ENCODE measurements at regions not wholly inside any gene's neighbourhood (a gene's known extent, or its start where the extent isn't known, plus 50 kb on each side); places are given as distances from the start of the nearest gene placed in this dataset.
"Not testable (repeated sequence)": the region's sequence is repeated elsewhere in the genome, so short reads cannot be mapped to it uniquely, and the experiment has no call there.

- no peaks in the 10 kb centered on the region for H3K9me3 ChIP-seq (ENCODE audit: control insufficient read depth, insufficient read depth, low read depth, low read length)
- ChIA-PET CTCF (no interaction called here), POLR2A (no interaction called here)
- in situ Hi-C loops (cut with HindIII; ENCODE audit: low pct_unique_long_range_greater_than_20kb, low sequenced_read_pairs), result no loop called here
- ATAC-seq (no peak), DNase-seq (ENCODE audit: low read depth, low spot score) (no peak)
- no peak for TF ChIP-seq SIN3A (IDR thresholded peaks at IDR 0.05; ENCODE audit: borderline replicate concordance, insufficient read depth, low read depth, low read length)
- TF ChIP-seq TCF7L2 (IDR thresholded peaks at IDR 0.05; ENCODE audit: low read depth, low read length), result no peak
- TF ChIP-seq, protein P1, sequence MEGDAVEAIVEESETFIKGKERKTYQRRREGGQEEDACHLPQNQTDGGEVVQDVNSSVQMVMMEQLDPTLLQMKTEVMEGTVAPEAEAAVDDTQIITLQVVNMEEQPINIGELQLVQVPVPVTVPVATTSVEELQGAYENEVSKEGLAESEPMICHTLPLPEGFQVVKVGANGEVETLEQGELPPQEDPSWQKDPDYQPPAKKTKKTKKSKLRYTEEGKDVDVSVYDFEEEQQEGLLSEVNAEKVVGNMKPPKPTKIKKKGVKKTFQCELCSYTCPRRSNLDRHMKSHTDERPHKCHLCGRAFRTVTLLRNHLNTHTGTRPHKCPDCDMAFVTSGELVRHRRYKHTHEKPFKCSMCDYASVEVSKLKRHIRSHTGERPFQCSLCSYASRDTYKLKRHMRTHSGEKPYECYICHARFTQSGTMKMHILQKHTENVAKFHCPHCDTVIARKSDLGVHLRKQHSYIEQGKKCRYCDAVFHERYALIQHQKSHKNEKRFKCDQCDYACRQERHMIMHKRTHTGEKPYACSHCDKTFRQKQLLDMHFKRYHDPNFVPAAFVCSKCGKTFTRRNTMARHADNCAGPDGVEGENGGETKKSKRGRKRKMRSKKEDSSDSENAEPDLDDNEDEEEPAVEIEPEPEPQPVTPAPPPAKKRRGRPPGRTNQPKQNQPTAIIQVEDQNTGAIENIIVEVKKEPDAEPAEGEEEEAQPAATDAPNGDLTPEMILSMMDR (IDR thresholded peaks at IDR 0.05), result no peak
- TF ChIP-seq, protein P2, sequence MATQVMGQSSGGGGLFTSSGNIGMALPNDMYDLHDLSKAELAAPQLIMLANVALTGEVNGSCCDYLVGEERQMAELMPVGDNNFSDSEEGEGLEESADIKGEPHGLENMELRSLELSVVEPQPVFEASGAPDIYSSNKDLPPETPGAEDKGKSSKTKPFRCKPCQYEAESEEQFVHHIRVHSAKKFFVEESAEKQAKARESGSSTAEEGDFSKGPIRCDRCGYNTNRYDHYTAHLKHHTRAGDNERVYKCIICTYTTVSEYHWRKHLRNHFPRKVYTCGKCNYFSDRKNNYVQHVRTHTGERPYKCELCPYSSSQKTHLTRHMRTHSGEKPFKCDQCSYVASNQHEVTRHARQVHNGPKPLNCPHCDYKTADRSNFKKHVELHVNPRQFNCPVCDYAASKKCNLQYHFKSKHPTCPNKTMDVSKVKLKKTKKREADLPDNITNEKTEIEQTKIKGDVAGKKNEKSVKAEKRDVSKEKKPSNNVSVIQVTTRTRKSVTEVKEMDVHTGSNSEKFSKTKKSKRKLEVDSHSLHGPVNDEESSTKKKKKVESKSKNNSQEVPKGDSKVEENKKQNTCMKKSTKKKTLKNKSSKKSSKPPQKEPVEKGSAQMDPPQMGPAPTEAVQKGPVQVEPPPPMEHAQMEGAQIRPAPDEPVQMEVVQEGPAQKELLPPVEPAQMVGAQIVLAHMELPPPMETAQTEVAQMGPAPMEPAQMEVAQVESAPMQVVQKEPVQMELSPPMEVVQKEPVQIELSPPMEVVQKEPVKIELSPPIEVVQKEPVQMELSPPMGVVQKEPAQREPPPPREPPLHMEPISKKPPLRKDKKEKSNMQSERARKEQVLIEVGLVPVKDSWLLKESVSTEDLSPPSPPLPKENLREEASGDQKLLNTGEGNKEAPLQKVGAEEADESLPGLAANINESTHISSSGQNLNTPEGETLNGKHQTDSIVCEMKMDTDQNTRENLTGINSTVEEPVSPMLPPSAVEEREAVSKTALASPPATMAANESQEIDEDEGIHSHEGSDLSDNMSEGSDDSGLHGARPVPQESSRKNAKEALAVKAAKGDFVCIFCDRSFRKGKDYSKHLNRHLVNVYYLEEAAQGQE (IDR thresholded peaks at IDR 0.05; ENCODE audit: insufficient read depth in 1 of 2, low read depth in 2 of 2, low read length in 1 of 2), result no peak
- no peak for TF ChIP-seq POLR2AphosphoS5 (IDR thresholded peaks at IDR 0.05; ENCODE audit: low read depth, low read length)
- no peaks in the 10 kb centered on the region for H3K4me1 ChIP-seq (ENCODE audit: control insufficient read depth, insufficient read depth, low read length)
- no peak overlapping the region for H3K27ac ChIP-seq (ENCODE audit: low read length)
- no peaks in the 10 kb centered on the region for H3K27me3 ChIP-seq (ENCODE audit: control insufficient read depth, insufficient read depth, low read length)
- H3K36me3 ChIP-seq (ENCODE audit: control insufficient read depth, insufficient read depth, low read length), result no peaks in the 10 kb centered on the region
- H3K4me3 ChIP-seq (ENCODE audit: low read depth in 2 of 2, low read length in 2 of 2), result no peak overlapping the region
- BruUV-seq (replicated peaks), result no TSS peak
- intact Hi-C loops (cut with micrococcal nuclease; ENCODE audit: unreplicated experiment), result no loop called here
Measured at GRCh38 chr6:120447605-120448004, 886.7 kb downstream of the TBC1D32 start.

GRCh38 chr6:120432840-120433239 lies 901.4 kb downstream of the TBC1D32 start:
- H3K4me3 ChIP-seq (ENCODE audit: low read depth in 2 of 2, low read length in 2 of 2); in situ Hi-C loops (cut with HindIII; ENCODE audit: low pct_unique_long_range_greater_than_20kb, low sequenced_read_pairs); intact Hi-C loops (cut with micrococcal nuclease; ENCODE audit: unreplicated experiment); DNase-seq (ENCODE audit: low read depth, low spot score); POLR2A ChIA-PET; ATAC-seq; H3K27me3 ChIP-seq (ENCODE audit: control insufficient read depth, insufficient read depth, low read length); CTCF ChIA-PET; H3K9me3 ChIP-seq (ENCODE audit: control insufficient read depth, insufficient read depth, low read depth, low read length); H3K36me3 ChIP-seq (ENCODE audit: control insufficient read depth, insufficient read depth, low read length); BruUV-seq (replicated peaks); H3K27ac ChIP-seq (ENCODE audit: low read length); H3K4me1 ChIP-seq (ENCODE audit: control insufficient read depth, insufficient read depth, low read length): not testable (repeated sequence)

DNA sequence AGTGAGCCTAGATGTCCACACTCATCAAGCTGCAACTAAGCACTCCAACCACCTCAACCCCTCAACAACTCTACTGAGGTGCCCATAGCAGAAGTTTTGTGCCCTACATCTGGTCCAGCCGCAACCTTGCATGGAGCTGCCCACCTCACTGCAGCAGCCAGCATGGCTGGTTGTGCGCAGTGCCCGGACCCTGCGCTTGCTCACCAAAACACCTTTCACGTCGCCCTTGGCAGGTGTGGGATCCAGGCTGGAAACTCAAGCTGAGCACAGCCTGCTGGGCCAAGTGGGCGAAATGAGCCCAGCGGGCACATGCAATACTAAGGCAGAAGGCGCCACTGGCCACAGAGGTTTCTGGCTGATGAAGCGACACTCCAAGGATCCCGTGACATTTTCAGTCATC lies 902.4 kb downstream of the TBC1D32 start:
- no TSS peak for BruUV-seq (replicated peaks)
- in situ Hi-C loops (cut with HindIII; ENCODE audit: low pct_unique_long_range_greater_than_20kb, low sequenced_read_pairs), result no loop called here
- no peak overlapping the region for H3K27ac ChIP-seq (ENCODE audit: low read length)

More for the DNA sequence above, 902.4 kb downstream of the TBC1D32 start:
- Histone ChIP-seq H3K4me3 (ENCODE audit: low read depth in 2 of 2, low read length in 2 of 2) (no peak overlapping the region), H3K27me3 (ENCODE audit: control insufficient read depth, insufficient read depth, low read length) (no peaks in the 10 kb centered on the region), H3K36me3 (ENCODE audit: control insufficient read depth, insufficient read depth, low read length) (no peaks in the 10 kb centered on the region), H3K4me1 (ENCODE audit: control insufficient read depth, insufficient read depth, low read length) (no peaks in the 10 kb centered on the region), H3K9me3 (ENCODE audit: control insufficient read depth, insufficient read depth, low read depth, low read length) (no peaks in the 10 kb centered on the region)
- intact Hi-C loops (cut with micrococcal nuclease; ENCODE audit: unreplicated experiment), result no loop called here
- ChIA-PET POLR2A (no interaction called here), CTCF (no interaction called here)
- TF ChIP-seq, protein P2 (IDR thresholded peaks at IDR 0.05; ENCODE audit: insufficient read depth in 1 of 2, low read depth in 2 of 2, low read length in 1 of 2), result no peak
- TF ChIP-seq TCF7L2 (IDR thresholded peaks at IDR 0.05; ENCODE audit: low read depth, low read length), result no peak
- TF ChIP-seq POLR2AphosphoS5 (IDR thresholded peaks at IDR 0.05; ENCODE audit: low read depth, low read length), result no peak
- DNase-seq (ENCODE audit: low read depth, low spot score) (no peak), ATAC-seq (no peak)
